A673 (cell line): ENCODE measurements at regions not wholly inside any gene's neighbourhood (a gene's known extent, or its start where the extent isn't known, plus 50 kb on each side); places are given as distances from the start of the nearest gene placed in this dataset.

Experiments used
- BruUV-seq: library from RNA; stranded (reverse); fragments of 400-500 nt; replicated peaks from 2 replicates; lab custom pipeline; 2021; lab: Mats Ljungman, UMichigan
- CTCF ChIA-PET: fragments of 300-600 bp; sonication (Branson Sonifier 250); formaldehyde crosslinking; loops from one replicate; lab custom pipeline; 2022; ENCODE audit warnings: antibody characterized with exemption; lab: Charles Lee
- POLR2A ChIA-PET: fragments of 300-600 bp; sonication (Branson Sonifier 250); formaldehyde crosslinking; loops from one replicate; lab custom pipeline; 2022; ENCODE audit warnings: antibody characterized with exemption; ENCODE audit not compliant: low non-redundant PET; lab: Charles Lee
- DNase-seq: peaks from one replicate; pipeline ENCODE4 v3.0.0-alpha.2; 2015; ENCODE audit warnings: low spot score
- H3K27ac ChIP-seq: fragments of 200-600 bp; sonication (generic); 2 replicates; pipeline ENCODE4 v1.5.1; 2016; ENCODE audit warnings: mixed run types, low read depth, mild to moderate bottlenecking, mixed read lengths, antibody characterized with exemption, low read length; ENCODE audit not compliant: poor library complexity, severe bottlenecking
- H3K27me3 ChIP-seq: fragments of 200-600 bp; sonication (generic); replicated peaks from 2 replicates; pipeline ENCODE4 v1.6.1; 2017; ENCODE audit warnings: mixed run types, low read depth, mild to moderate bottlenecking, mixed read lengths, antibody characterized with exemption, low read length; ENCODE audit not compliant: insufficient read depth, poor library complexity
- H3K36me3 ChIP-seq: fragments of 200-600 bp; sonication (generic); 2 replicates; pipeline ENCODE4 v1.6.1; 2016; ENCODE audit warnings: mixed run types, mild to moderate bottlenecking, mixed read lengths, antibody characterized with exemption, low read length; ENCODE audit not compliant: insufficient read depth, poor library complexity, severe bottlenecking
- H3K4me1 ChIP-seq: fragments of 200-600 bp; sonication (generic); 2 replicates; pipeline ENCODE4 v1.6.1; 2017; ENCODE audit warnings: mixed run types, mild to moderate bottlenecking, mixed read lengths, antibody characterized with exemption, low read length; ENCODE audit not compliant: insufficient read depth, poor library complexity, severe bottlenecking
- H3K4me3 ChIP-seq: fragments of 200-600 bp; sonication (generic); 2 replicates; pipeline ENCODE4 v1.5.1; 2016; ENCODE audit warnings: low read depth, mixed run types, mild to moderate bottlenecking, mixed read lengths, low read length; ENCODE audit not compliant: poor library complexity, severe bottlenecking
- H3K9me3 ChIP-seq: fragments of 200-600 bp; sonication (generic); 2 replicates; pipeline ENCODE4 v1.6.1; 2016; ENCODE audit warnings: mixed run types, low read depth, mild to moderate bottlenecking, mixed read lengths, antibody characterized with exemption, low read length; ENCODE audit not compliant: poor library complexity, severe bottlenecking
- EZH2 ChIP-seq: fragments of 200-600 bp; sonication (generic); IDR thresholded peaks from 2 replicates; pipeline ENCODE4 v1.6.1; 2017; ENCODE audit warnings: borderline replicate concordance, low read depth, mild to moderate bottlenecking, mixed read lengths, antibody characterized with exemption, low read length; ENCODE audit not compliant: poor library complexity, severe bottlenecking
- intact Hi-C: fragments of 100-400 bp; cut with micrococcal nuclease; formaldehyde crosslinking; loops from one replicate; pipeline ENCODE4 v1.10.0; 2022; ENCODE audit not compliant: unreplicated experiment
- TF ChIP-seq, protein P1 (sequence below): fragments of 300-800, 200-600 bp; sonication (generic); conservative IDR thresholded peaks from 2 replicates; pipeline ENCODE4 v1.5.1; 2017; ENCODE audit warnings: low read depth, mild to moderate bottlenecking, antibody characterized with exemption, low read length, moderate library complexity, mixed read lengths

DNA sequence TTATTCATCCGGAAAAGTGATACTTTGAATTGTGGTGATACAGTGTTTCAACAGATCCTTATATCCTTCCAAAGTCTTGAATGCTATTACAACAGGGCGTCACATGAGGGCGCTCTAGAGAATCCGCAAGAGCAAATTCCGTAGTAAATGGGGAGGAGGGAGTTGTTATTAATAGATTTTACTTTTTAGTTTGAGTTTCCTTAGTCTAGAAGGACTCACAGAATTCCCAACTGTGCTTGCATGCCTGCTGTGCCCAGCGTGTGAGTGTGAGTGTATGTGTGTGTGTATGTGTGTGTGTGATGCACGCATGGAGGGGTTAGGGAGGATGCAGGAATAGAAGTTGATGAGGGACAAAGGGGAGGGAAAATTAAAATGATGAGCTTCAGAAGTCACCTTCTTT, 375.3 kb downstream of the C12orf75 start:
- CTCF ChIA-PET: no interaction called here
- H3K4me3 ChIP-seq: no peak overlapping the region
- no peaks in the 10 kb centered on the region for H3K4me1 ChIP-seq
- no peaks in the 10 kb centered on the region for H3K36me3 ChIP-seq
- BruUV-seq: no TSS peak
- TF ChIP-seq, protein P1, sequence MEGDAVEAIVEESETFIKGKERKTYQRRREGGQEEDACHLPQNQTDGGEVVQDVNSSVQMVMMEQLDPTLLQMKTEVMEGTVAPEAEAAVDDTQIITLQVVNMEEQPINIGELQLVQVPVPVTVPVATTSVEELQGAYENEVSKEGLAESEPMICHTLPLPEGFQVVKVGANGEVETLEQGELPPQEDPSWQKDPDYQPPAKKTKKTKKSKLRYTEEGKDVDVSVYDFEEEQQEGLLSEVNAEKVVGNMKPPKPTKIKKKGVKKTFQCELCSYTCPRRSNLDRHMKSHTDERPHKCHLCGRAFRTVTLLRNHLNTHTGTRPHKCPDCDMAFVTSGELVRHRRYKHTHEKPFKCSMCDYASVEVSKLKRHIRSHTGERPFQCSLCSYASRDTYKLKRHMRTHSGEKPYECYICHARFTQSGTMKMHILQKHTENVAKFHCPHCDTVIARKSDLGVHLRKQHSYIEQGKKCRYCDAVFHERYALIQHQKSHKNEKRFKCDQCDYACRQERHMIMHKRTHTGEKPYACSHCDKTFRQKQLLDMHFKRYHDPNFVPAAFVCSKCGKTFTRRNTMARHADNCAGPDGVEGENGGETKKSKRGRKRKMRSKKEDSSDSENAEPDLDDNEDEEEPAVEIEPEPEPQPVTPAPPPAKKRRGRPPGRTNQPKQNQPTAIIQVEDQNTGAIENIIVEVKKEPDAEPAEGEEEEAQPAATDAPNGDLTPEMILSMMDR: peak; percentile 92
- TF ChIP-seq EZH2: no peak
- POLR2A ChIA-PET: no interaction called here
- peak; percentile 64 for DNase-seq
- no peaks in the 10 kb centered on the region for H3K9me3 ChIP-seq
- no peak overlapping the region for H3K27ac ChIP-seq
- no peaks in the 10 kb centered on the region for H3K27me3 ChIP-seq
- intact Hi-C loops: loop anchor here (1.0 to 10.0 kb wide), 3 partner anchors 281 to 517 kb away; no protein-coding TSS in a partner anchor

- Histone ChIP-seq H3K4me1 (no peaks in the 10 kb centered on the region), H3K36me3 (no peaks in the 10 kb centered on the region), H3K9me3 (no peaks in the 10 kb centered on the region), H3K27ac (no peak overlapping the region), H3K27me3 (no peaks in the 10 kb centered on the region), H3K4me3 (no peak overlapping the region)
- TF ChIP-seq, protein P1: no peak
- no peak for TF ChIP-seq EZH2
- ChIA-PET POLR2A (no interaction called here), CTCF (no interaction called here)
- no peak for DNase-seq
- intact Hi-C loops: loop anchor here (5.0 to 10.0 kb wide), 2 partner anchors 282 to 516 kb away; no protein-coding TSS in a partner anchor
- no TSS peak for BruUV-seq
These were observed 376.0 kb downstream of the C12orf75 start for GRCh38 chr12:105706321-105706972.

- no peak for DNase-seq
- H3K4me1 ChIP-seq: no peaks in the 10 kb centered on the region
- BruUV-seq: no TSS peak
- no peak overlapping the region for H3K27ac ChIP-seq
- intact Hi-C loops: loop anchor here (5.0 to 10.0 kb wide), 2 partner anchors 282 to 515 kb away; no protein-coding TSS in a partner anchor
- TF ChIP-seq EZH2: no peak
- TF ChIP-seq, protein P1: no peak
- CTCF ChIA-PET: no interaction called here
- H3K9me3 ChIP-seq: no peaks in the 10 kb centered on the region
- POLR2A ChIA-PET: no interaction called here
- no peaks in the 10 kb centered on the region for H3K36me3 ChIP-seq
- H3K27me3 ChIP-seq: no peaks in the 10 kb centered on the region
- H3K4me3 ChIP-seq: no peak overlapping the region
These were observed 376.5 kb downstream of the C12orf75 start for GRCh38 chr12:105706973-105707334.
